SH-SY5Y (cell line): ENCODE measurements at regions not wholly inside any gene's neighbourhood (a gene's known extent, or its start where the extent isn't known, plus 50 kb on each side); places are given as distances from the start of the nearest gene placed in this dataset.
A peak's percentile ranks its signal among the peaks of the same experiment; 100 is the strongest.

Experiments
- GATA2 ChIP-seq: IDR thresholded peaks from 2 replicates; pipeline ENCODE4 v1.6.1; 2011; ENCODE audit warnings: mild to moderate bottlenecking, low read depth, low read length
- GATA3 ChIP-seq: IDR thresholded peaks from 2 replicates; pipeline ENCODE4 v1.6.1; 2011; ENCODE audit warnings: low read depth, mild to moderate bottlenecking, low read length, moderate library complexity

- TF ChIP-seq GATA3 = no peak
- TF ChIP-seq GATA2 = no peak
Observed at GRCh38 chr18:68072744-68073143, 556.2 kb upstream of the DSEL start.

- TF ChIP-seq GATA2 (no peak), GATA3 (no peak)
Observed at GRCh38 chr18:68060871-68061270, 544.4 kb upstream of the DSEL start.

GRCh38 chr18:68056936-68057335 is 540.4 kb upstream of the DSEL start:
- no peak for TF ChIP-seq GATA3
- no peak for TF ChIP-seq GATA2

- TF ChIP-seq GATA3 = no peak
- TF ChIP-seq GATA2 = no peak
Observed at GRCh38 chr18:68054669-68055068, 538.1 kb upstream of the DSEL start.

- TF ChIP-seq GATA2 (no peak), GATA3 (no peak)
Observed at GRCh38 chr18:68053290-68053689, 536.8 kb upstream of the DSEL start.

- TF ChIP-seq GATA2 (no peak), GATA3 (no peak)
Observed at GRCh38 chr18:68041327-68041726, 524.8 kb upstream of the DSEL start.

- TF ChIP-seq GATA2 (no peak), GATA3 (no peak)
Observed at GRCh38 chr18:68040198-68040597, 523.7 kb upstream of the DSEL start.

- TF ChIP-seq GATA3 (0 out of 2 replicates have a peak, but pooled peaks have one; percentile 7), GATA2 (no peak)
Observed at GRCh38 chr18:68035774-68036522, 519.4 kb upstream of the DSEL start.

- TF ChIP-seq GATA3 (no peak), GATA2 (no peak)
Observed at GRCh38 chr18:68034296-68034695, 517.8 kb upstream of the DSEL start.

- no peak for TF ChIP-seq GATA2
- TF ChIP-seq GATA3 = no peak
Observed at GRCh38 chr18:68033466-68033865, 516.9 kb upstream of the DSEL start.

GRCh38 chr18:68024716-68025115 is 508.2 kb upstream of the DSEL start:
- no peak for TF ChIP-seq GATA3

GRCh38 chr18:68017385-68017784 is 500.9 kb upstream of the DSEL start:
- TF ChIP-seq GATA2 (no peak), GATA3 (no peak)

- TF ChIP-seq GATA2 = no peak
- TF ChIP-seq GATA3 = no peak
Observed at GRCh38 chr18:67997496-67997895, 481.0 kb upstream of the DSEL start.

GRCh38 chr18:67995769-67996168 is 479.2 kb upstream of the DSEL start:
- TF ChIP-seq GATA2 (no peak), GATA3 (no peak)

- TF ChIP-seq GATA3 (no peak), GATA2 (no peak)
Observed at GRCh38 chr18:67980241-67980640, 463.7 kb upstream of the DSEL start.
